ENCODE measurements at regions not wholly inside any gene's neighbourhood (a gene's known extent, or its start where the extent isn't known, plus 50 kb on each side); places are given as distances from the start of the nearest gene placed in this dataset.

GRCh38 chr5:158384535-158385481 lies 525.9 kb upstream of the CLINT1 start:
- TF ChIP-seq TAF1 (IDR thresholded peaks at IDR 0.05; ENCODE audit: borderline replicate concordance, low read depth, low read length) (no peak), POLR2AphosphoS5 (IDR thresholded peaks at IDR 0.05; ENCODE audit: low read depth, low read length) (no peak), POLR2A (IDR thresholded peaks at IDR 0.05; ENCODE audit: low read depth, low read length) (no peak)
- DNase-seq (ENCODE audit: insufficient read length) (no peak), FAIRE-seq (no peak)

- no peak for TF ChIP-seq TAF1 (IDR thresholded peaks at IDR 0.05; ENCODE audit: borderline replicate concordance, low read depth, low read length)
- TF ChIP-seq POLR2A (IDR thresholded peaks at IDR 0.05; ENCODE audit: low read depth, low read length) = no peak
- no peak for TF ChIP-seq POLR2AphosphoS5 (IDR thresholded peaks at IDR 0.05; ENCODE audit: low read depth, low read length)
- no peak for FAIRE-seq
- DNase-seq (ENCODE audit: insufficient read length) = no peak
Observed at GRCh38 chr5:158383486-158383885, 524.5 kb upstream of the CLINT1 start.

- TF ChIP-seq POLR2A (IDR thresholded peaks at IDR 0.05; ENCODE audit: low read depth, low read length) = no peak
- TF ChIP-seq TAF1 (IDR thresholded peaks at IDR 0.05; ENCODE audit: borderline replicate concordance, low read depth, low read length) = no peak
- no peak for DNase-seq (ENCODE audit: insufficient read length)
- FAIRE-seq = no peak
Observed at GRCh38 chr5:158382473-158382872, 523.5 kb upstream of the CLINT1 start.

- FAIRE-seq (no peak), DNase-seq (ENCODE audit: insufficient read length) (no peak)
- no peak for TF ChIP-seq TAF1 (IDR thresholded peaks at IDR 0.05; ENCODE audit: borderline replicate concordance, low read depth, low read length)
- no peak for TF ChIP-seq POLR2A (IDR thresholded peaks at IDR 0.05; ENCODE audit: low read depth, low read length)
Observed at GRCh38 chr5:158381614-158382160, 522.7 kb upstream of the CLINT1 start.

GRCh38 chr5:158380661-158381060 lies 521.7 kb upstream of the CLINT1 start:
- FAIRE-seq = no peak

GRCh38 chr5:158378931-158379330 lies 520.0 kb upstream of the CLINT1 start:
- TF ChIP-seq POLR2AphosphoS5 (IDR thresholded peaks at IDR 0.05; ENCODE audit: low read depth, low read length) (no peak), POLR2A (IDR thresholded peaks at IDR 0.05; ENCODE audit: low read depth, low read length) (no peak)
- no peak for FAIRE-seq
- no peak for DNase-seq (ENCODE audit: insufficient read length)

More at GRCh38 chr5:158380661-158381060, 521.7 kb upstream of the CLINT1 start:
- DNase-seq (ENCODE audit: insufficient read length) = no peak
- TF ChIP-seq POLR2AphosphoS5 (IDR thresholded peaks at IDR 0.05; ENCODE audit: low read depth, low read length) (no peak), TAF1 (IDR thresholded peaks at IDR 0.05; ENCODE audit: borderline replicate concordance, low read depth, low read length) (no peak), POLR2A (IDR thresholded peaks at IDR 0.05; ENCODE audit: low read depth, low read length) (no peak)

GRCh38 chr5:158376679-158377078 lies 517.7 kb upstream of the CLINT1 start:
- no peak for DNase-seq (ENCODE audit: insufficient read length)
- no peak for FAIRE-seq
- TF ChIP-seq POLR2A (IDR thresholded peaks at IDR 0.05; ENCODE audit: low read depth, low read length) (no peak), POLR2AphosphoS5 (IDR thresholded peaks at IDR 0.05; ENCODE audit: low read depth, low read length) (no peak), TAF1 (IDR thresholded peaks at IDR 0.05; ENCODE audit: borderline replicate concordance, low read depth, low read length) (no peak)

GRCh38 chr5:158375531-158375930 lies 516.6 kb upstream of the CLINT1 start:
- FAIRE-seq (no peak), DNase-seq (ENCODE audit: insufficient read length) (no peak)
- TF ChIP-seq POLR2A (IDR thresholded peaks at IDR 0.05; ENCODE audit: low read depth, low read length) (no peak), POLR2AphosphoS5 (IDR thresholded peaks at IDR 0.05; ENCODE audit: low read depth, low read length) (no peak), TAF1 (IDR thresholded peaks at IDR 0.05; ENCODE audit: borderline replicate concordance, low read depth, low read length) (no peak)

GRCh38 chr5:158373608-158374395 lies 514.9 kb upstream of the CLINT1 start:
- DNase-seq (ENCODE audit: insufficient read length) (no peak), FAIRE-seq (no peak)
- TF ChIP-seq TAF1 (IDR thresholded peaks at IDR 0.05; ENCODE audit: borderline replicate concordance, low read depth, low read length) (no peak), POLR2AphosphoS5 (IDR thresholded peaks at IDR 0.05; ENCODE audit: low read depth, low read length) (no peak), POLR2A (IDR thresholded peaks at IDR 0.05; ENCODE audit: low read depth, low read length) (no peak)

- TF ChIP-seq POLR2A (IDR thresholded peaks at IDR 0.05; ENCODE audit: low read depth, low read length) = no peak
- no peak for TF ChIP-seq POLR2AphosphoS5 (IDR thresholded peaks at IDR 0.05; ENCODE audit: low read depth, low read length)
- no peak for TF ChIP-seq TAF1 (IDR thresholded peaks at IDR 0.05; ENCODE audit: borderline replicate concordance, low read depth, low read length)
- no peak for DNase-seq (ENCODE audit: insufficient read length)
- no peak for FAIRE-seq
Observed at GRCh38 chr5:158369241-158369640, 510.3 kb upstream of the CLINT1 start.

GRCh38 chr5:158368686-158369085 lies 509.7 kb upstream of the CLINT1 start:
- FAIRE-seq (no peak), DNase-seq (ENCODE audit: insufficient read length) (no peak)
- no peak for TF ChIP-seq POLR2AphosphoS5 (IDR thresholded peaks at IDR 0.05; ENCODE audit: low read depth, low read length)
- TF ChIP-seq POLR2A (IDR thresholded peaks at IDR 0.05; ENCODE audit: low read depth, low read length) = no peak
- TF ChIP-seq TAF1 (IDR thresholded peaks at IDR 0.05; ENCODE audit: borderline replicate concordance, low read depth, low read length) = no peak

Measured in GM12892 (cell line).